Inflammatory macrophage treated with lipopolysaccharide for 1 hour (primary cell): ENCODE measurements at regions not wholly inside any gene's neighbourhood (a gene's known extent, or its start where the extent isn't known, plus 50 kb on each side); places are given as distances from the start of the nearest gene placed in this dataset.

Experiments used
- DNase-seq, 2 donors: peaks; one replicate each; pipeline ENCODE4 v3.0.0-alpha.2; 2020 to 2022

- DNase-seq: no peak
Observed at GRCh38 chr17:6941989-6942388, 53.9 kb upstream of the ALOX12 start.

- DNase-seq: peak; percentile 28 to 30
Observed at GRCh38 chr17:6943406-6943805, 52.4 kb upstream of the ALOX12 start.
